ENCODE measurements at regions not wholly inside any gene's neighbourhood (a gene's known extent, or its start where the extent isn't known, plus 50 kb on each side); places are given as distances from the start of the nearest gene placed in this dataset.

DNA sequence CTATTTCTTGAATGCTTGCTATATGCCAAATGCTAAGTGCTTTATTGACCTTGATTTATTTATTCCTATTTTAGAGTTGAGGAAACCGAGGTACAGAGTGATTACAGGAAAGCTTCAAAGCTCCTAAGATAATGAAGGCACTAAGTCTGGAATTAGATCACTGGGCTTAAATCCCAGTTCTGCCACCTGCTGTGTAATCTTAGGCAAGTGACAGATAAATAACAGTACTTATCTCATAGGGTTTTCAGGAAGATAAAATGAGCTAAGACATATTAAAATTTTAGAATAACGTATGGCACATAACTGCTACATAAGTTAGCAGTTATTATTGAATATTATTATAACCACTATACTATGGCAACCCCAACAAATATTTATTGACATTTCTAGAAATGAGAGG lies 843.8 kb downstream of the DTWD2 start:
- H3K79me2 ChIP-seq (ENCODE audit: insufficient read depth, low read length): no peaks in the 10 kb centered on the region

More for the DNA sequence above, 843.8 kb downstream of the DTWD2 start:
- Histone ChIP-seq H2BK20ac (ENCODE audit: low read depth, low read length, poor library complexity, severe bottlenecking) (no peak overlapping the region), H3K18ac (ENCODE audit: insufficient read length, low read depth, low read length) (no peak overlapping the region), H3K14ac (ENCODE audit: insufficient read depth, low read length) (no peak overlapping the region), H4K5ac (ENCODE audit: insufficient read length, low read depth, low read length) (no peak overlapping the region), H4K20me1 (ENCODE audit: control insufficient read depth, insufficient read depth, insufficient read length) (no peaks in the 10 kb centered on the region), H2BK120ac (ENCODE audit: low read depth, low read length, poor library complexity, severe bottlenecking) (no peak overlapping the region), H3K56ac (ENCODE audit: insufficient read length, low read depth, low read length) (no peak overlapping the region), H4K8ac (replicated peaks; ENCODE audit: insufficient read length, low read depth, low read length) (no peak overlapping the region), H3K9me3 (ENCODE audit: control insufficient read depth, low read depth, low read length) (no peaks in the 10 kb centered on the region), H3K27ac (ENCODE audit: insufficient read length, low read depth, low read length) (no peak overlapping the region), H2BK5ac (ENCODE audit: insufficient read length, low read length) (no peak overlapping the region), H3K23me2 (ENCODE audit: insufficient read length, low read depth, low read length, poor library complexity, severe bottlenecking) (no peaks in the 10 kb centered on the region), H3K4ac (ENCODE audit: low read depth, low read length) (no peak overlapping the region), H2BK12ac (ENCODE audit: insufficient read length, low read depth, low read length) (no peak overlapping the region), H3K9ac (ENCODE audit: extremely low read depth, insufficient read length, low read length) (no peak overlapping the region), H2BK15ac (ENCODE audit: low read depth, low read length) (no peak overlapping the region), H2AK5ac (ENCODE audit: insufficient read length, low read length) (no peak overlapping the region), H2AFZ (ENCODE audit: low read length) (no peak overlapping the region), H3K4me1 (ENCODE audit: insufficient read depth, low read length) (no peaks in the 10 kb centered on the region), H3K4me2 (ENCODE audit: insufficient read depth, insufficient read length, low read length) (no peak overlapping the region), H4K91ac (ENCODE audit: insufficient read length, low read depth, low read length) (no peak overlapping the region), H3K79me1 (ENCODE audit: insufficient read depth, low read depth, low read length, poor library complexity, severe bottlenecking) (no peaks in the 10 kb centered on the region), H3T11ph (ENCODE audit: low read length) (no peak overlapping the region), H3K23ac (ENCODE audit: insufficient read length, low read depth, low read length) (no peak overlapping the region), H3K27me3 (ENCODE audit: insufficient read depth, low read length) (no peaks in the 10 kb centered on the region)
- TF ChIP-seq, protein P1, sequence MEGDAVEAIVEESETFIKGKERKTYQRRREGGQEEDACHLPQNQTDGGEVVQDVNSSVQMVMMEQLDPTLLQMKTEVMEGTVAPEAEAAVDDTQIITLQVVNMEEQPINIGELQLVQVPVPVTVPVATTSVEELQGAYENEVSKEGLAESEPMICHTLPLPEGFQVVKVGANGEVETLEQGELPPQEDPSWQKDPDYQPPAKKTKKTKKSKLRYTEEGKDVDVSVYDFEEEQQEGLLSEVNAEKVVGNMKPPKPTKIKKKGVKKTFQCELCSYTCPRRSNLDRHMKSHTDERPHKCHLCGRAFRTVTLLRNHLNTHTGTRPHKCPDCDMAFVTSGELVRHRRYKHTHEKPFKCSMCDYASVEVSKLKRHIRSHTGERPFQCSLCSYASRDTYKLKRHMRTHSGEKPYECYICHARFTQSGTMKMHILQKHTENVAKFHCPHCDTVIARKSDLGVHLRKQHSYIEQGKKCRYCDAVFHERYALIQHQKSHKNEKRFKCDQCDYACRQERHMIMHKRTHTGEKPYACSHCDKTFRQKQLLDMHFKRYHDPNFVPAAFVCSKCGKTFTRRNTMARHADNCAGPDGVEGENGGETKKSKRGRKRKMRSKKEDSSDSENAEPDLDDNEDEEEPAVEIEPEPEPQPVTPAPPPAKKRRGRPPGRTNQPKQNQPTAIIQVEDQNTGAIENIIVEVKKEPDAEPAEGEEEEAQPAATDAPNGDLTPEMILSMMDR (conservative IDR thresholded peaks at IDR 0.05): no peak
- Mint-ChIP-seq H3K9me3 (no peaks in the 10 kb centered on the region), H3K36me3 (ENCODE audit: insufficient read depth in 1 of 3, low read depth in 3 of 3) (no peaks in the 10 kb centered on the region), H3K27me3 (ENCODE audit: low read depth) (no peaks in the 10 kb centered on the region), H3K4me1 (no peaks in the 10 kb centered on the region), H3K4me3 (no peak overlapping the region), H3K27ac (no peak overlapping the region)
- DNase-seq: no peak
- no CpG with 5 or more reads among the region's 2 CpGs for WGBS (ENCODE audit: extremely low coverage, insufficient read length, low lambda C conversion rate)
